ENCODE measurements at regions not wholly inside any gene's neighbourhood (a gene's known extent, or its start where the extent isn't known, plus 50 kb on each side); places are given as distances from the start of the nearest gene placed in this dataset.
A peak's percentile ranks its signal among the peaks of the same experiment; 100 is the strongest.

DNA sequence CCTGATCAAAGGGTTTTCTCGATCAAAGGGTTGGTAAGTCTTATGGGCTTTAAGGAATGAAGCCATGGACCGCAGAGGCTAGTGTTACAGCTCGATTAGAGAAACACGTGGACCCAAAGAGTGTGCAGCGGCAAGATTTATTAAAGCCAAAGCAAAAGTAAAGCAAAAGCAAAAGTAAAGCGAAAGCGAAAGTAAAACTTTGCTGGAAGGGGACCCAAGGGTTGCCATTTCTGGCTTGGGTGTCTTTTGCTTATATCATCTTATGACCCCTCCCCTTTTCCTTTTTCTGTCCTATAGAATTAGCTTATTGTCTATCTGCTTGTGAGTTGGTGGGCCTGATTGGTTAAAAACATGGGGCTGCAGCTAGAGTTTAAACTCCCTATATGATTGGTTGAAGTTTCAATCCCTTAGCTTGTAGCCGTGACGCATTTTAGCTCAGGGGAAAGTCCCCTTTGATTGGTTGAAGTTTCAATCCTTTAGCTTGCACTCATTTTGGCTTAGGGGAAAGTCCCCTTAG lies 957.0 kb downstream of the AMY1C start:
- DNase-seq (ENCODE audit: low read depth), result no peak

DNA sequence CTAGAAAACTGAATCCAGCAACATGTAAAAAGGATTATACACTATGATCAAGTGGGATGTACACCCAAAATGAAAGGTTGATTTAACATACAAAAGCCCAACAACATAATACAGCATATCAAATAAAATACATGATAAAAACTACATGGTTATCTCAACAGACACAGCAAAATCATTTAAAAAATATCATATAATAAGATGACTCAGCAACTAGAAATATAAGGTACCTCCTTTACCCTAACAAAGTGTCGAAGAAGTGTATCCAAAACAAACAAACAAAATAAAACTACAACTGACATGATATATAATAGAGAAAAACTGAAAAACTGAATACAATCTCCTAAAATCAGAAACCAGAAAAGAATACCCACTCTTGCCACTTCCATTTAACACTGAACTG lies 969.1 kb downstream of the AMY1C start:
- DNase-seq (ENCODE audit: low read depth), result no peak

DNA sequence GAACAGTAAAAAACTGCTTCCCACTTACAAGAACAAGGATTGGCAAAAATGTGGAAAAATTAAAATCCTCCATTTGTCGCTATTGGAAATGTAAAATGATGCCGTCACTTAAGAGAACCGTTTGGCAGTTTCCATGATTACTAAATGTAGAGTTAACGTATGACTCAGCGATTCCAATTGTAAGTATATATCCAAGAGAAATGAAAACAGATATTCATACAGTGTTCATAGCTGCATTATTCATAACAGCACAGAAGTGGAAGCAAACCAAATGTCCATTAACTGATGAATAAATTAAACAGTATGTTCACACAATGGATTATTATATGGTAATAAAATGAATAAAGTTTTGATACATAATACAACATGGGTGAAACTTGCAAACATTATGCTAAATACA lies 971.0 kb downstream of the AMY1C start:
- DNase-seq (ENCODE audit: low read depth), result no peak

DNA sequence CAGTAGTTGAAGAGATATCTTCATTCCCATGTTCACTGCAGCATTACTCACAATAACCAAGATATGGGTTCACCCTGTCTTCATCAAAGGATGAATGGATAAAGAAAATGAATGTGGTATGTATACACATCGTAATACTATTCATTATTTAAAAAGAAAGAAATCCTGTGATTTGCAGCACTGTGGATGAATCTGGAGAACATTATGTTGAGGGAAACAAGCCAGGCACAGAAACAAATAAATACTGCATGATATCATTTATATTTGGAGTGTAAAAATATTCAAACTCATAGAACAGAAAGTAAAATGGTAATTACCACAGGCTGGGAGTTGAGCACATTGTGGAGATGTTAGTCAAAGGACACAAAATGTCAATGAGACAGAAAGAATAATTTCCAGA lies 977.2 kb downstream of the AMY1C start:
- no peak for DNase-seq (ENCODE audit: low read depth)

DNA sequence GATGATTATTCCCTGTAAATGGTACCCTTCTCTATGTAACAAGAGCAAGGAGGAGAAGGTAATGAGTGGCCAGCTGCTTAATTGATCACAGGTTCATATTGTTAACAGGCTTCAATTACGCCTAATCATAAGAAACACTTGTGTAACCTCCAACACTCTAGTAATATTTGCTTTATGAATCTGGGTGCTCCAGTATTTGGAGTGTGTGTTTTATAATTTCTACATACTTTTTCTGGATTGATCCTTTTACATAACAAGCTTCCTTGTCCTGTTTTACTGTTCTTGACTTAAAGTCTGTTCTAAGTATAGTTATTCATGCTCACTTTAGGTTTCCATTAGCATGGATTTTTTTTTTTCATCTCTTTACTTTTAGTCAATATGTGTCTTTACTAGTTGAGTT lies 984.2 kb downstream of the AMY1C start:
- DNase-seq (ENCODE audit: low read depth), result no peak

DNA sequence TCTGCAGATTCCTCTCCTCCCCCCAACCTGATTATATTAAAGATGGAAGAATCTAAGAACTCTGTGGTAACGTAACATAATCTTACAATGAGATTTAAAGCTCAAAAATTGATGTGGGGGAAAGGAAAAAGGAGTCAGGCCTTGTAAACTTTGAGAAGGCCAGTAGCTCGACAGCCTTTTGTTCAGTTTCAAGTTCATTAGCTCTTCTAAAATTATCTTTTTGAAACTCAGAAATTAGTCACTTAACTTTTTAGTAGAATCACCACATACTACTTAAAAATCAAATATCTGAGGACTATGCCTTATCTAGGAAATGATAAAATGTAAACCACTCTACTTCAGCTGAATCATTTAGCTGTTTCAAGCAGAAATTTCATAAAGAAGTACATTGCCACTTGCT lies 996.2 kb downstream of the AMY1C start:
- no peak for DNase-seq (ENCODE audit: low read depth)

DNA sequence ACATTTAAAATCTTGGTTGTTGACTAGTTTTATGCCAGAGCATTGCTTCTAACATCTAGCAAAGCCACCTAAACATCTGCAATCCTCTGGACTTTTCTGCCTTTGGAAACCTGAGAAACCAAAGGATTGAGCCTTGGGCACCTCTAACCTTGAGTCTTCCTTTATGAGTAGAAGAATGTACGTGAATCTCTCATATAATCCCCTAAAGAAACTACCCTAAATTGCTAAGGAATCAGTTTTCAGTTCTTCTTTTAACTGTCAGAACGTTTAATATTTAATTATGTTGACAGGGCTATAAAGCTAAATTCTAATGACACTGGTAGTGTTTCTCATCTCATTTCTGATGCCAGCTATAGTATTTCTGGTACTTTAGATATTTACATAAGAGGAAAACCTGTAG lies 997.3 kb downstream of the AMY1C start:
- no peak for DNase-seq (ENCODE audit: low read depth)

DNA sequence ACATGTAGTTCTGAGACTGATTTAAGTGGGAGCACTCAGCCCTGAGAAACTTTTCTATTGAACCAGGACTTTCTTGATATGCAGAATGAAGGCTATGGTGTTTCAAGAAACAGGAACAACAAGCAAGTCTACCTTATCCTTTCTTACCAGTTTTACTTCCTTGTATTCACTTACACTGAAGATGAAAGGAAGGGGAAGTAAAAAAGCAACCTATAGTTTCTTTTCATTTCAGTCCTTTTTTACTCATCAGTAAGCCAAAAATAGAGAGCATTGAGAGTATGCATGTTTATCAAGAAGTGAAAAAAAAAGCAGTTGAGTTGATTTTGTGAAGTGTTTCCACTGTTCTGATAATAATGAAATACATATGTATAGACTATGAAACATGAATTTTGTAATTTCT lies 1010.3 kb downstream of the AMY1C start:
- DNase-seq (ENCODE audit: low read depth), result no peak

DNA sequence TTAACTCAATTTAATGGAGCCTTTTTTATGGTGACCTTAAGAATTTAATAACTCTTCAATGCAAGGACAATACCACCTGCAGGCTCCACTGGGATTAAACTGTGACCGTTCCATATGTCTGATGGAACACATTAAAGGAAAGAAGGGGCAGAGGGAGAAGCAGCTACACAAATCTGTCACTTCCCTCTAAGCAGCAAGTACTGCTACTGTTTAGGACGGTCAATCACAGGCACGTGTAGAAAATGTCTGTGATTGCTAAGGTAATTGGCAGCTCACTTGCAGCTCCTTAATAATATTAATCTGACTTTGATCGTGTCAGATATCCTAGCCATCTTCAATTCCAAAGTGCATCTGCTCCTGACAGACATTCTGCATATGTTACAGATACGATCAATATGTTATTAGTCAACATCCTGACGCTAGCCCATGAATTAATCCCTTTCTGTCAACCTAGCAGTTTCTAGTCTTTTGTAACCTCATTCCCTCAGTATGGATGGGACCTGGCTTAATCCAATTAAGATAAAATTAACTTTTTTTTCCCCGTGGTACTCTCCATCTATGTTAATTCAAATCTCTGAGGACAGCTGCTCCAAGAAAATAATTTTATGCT lies 1012.4 kb downstream of the AMY1C start:
- no peak for DNase-seq (ENCODE audit: low read depth)

DNA sequence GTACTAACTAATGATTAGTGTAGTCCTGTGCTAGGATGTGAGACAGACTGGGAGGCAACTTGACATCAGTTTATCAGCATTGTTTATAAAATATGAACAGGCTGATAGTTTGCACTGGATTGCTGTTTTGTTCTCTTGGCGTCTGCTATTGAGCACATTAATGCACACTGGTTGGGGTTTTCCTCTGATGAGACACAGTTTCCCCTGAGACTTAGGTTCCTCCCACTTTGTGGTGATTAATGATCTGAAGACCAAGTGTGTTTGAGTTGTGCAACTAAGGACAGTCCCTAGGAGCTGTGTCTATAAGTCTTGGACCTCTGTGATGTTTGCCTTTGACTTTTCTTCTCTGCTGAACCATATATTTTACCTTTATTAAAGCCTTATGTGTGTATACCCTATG lies 1015.4 kb downstream of the AMY1C start:
- DNase-seq (ENCODE audit: low read depth), result no peak

DNA sequence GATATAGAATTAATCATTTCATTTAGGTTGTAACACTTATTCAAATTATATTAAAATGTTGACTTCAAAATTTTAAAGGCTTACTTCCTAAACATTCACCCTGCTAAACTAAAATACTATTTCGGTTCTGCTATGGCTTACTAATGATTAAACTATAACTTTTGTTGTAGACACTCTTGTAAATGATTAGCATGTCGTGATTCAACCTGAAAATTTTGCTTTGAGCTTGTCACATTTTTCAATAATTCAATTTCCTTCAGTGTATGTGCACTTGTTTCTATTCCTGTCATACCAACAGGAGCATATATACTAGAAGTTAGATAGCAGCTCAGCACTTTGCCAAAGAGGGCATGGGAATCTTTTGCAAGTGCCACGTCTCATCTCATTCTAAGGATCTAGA lies 1018.8 kb downstream of the AMY1C start:
- DNase-seq (ENCODE audit: low read depth), result no peak

DNA sequence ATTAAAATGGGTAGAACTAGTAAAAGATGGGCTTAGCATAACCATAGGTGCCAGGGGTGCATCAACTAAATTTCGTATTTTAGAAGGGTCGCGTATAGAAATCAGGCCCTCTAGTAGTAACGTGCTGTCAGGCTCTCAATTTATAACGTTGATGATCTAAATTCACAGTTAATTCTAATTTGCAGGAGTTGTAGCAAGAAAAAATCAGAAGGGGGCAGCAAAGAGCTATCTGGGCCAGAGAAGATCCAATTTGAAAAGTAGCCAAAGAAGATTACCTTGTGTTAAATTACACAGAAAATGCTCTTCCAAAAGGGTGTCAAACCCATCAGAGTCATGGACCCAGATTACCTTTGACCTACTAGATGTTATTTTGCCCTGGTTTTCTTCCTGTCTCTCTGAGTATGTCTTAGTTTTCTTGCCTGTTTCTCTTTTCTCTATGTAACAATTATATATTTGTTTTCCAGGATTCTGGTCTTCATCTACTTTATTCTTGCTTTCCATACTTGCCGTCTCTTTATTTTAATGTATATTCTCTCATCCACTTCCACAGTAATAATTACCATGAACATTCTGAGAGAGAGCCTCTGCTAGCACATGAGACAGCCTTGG lies 1030.9 kb downstream of the AMY1C start:
- DNase-seq (ENCODE audit: low read depth), result peak; percentile 2

DNA sequence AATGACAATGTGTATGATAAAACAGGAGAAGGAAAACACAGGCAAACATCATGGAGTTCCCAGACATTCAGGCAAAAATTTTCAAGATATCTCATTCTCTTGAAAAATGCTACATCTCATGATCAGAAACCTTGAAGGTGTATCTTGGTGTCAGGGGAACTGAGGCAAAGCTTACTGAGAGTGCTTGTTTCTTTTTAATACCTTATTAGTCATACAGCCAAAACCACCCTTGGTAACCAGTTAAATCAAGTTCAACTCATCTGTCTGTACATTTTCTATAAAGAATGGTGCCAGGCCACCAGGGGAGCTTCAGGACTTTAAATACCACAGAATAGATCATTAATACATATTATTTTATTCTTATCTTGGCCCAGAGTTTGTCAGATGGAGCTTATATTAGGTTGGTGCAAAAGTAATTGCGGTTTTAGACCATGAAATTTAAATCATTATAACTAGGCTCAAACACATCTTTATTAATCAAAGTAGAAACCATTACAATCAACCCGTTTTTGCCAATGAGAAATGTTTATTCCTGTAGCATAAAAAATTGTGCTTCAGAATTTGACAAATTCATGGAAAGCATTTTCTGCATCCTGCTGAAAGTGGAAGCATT lies 1036.0 kb downstream of the AMY1C start:
- no peak for DNase-seq (ENCODE audit: low read depth)

DNA sequence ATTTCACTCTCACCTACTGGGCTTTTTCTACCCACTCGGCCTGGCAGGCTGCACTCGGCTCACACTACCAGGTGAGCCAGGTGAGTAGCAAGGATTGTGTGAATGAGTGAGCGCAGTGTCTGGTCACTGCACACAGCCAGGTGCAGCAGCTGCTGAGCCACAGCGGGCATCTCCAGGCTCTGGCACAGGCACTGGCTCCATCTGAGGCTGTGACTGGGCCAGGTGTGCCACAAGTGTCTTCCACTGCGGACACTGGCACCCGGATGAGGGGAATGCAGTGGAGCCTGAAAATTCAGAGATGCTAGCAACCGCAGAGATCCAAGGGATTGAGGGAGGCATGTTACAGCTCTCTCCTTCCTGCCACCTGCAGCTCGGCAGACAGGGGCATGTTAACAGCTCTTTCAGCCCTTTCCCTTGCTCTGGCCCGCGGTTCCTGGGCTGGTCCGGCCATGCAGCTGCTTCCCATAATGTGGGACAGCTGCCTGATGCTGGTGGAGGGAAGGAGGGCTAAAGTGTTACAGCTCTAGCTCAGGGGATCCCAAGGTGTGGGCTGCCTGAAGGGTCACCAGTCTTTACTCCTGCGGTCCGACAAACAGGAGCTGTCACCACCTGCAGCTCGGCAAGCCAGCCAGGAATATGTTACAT lies 1038.3 kb downstream of the AMY1C start:
- no peak for DNase-seq (ENCODE audit: low read depth)

DNA sequence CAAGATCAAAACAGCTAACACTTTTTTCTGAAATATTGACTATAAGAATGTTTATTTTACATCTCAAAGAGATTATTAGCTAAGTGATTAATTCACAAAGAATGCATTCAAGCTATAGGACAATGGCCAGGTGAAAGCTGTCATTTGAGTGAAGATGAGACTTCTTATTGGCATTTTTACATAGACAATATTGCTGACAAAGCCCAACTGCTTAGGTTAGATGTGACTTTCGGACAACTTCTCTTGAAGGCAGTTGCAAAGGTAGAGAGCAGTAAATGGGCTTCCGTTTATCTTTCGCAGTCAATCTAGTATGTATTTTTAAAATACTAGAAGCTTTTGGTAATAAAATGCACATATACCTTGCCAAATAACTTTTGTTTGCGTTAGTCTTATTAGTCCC lies 1041.3 kb downstream of the AMY1C start:
- DNase-seq (ENCODE audit: low read depth), result no peak

DNA sequence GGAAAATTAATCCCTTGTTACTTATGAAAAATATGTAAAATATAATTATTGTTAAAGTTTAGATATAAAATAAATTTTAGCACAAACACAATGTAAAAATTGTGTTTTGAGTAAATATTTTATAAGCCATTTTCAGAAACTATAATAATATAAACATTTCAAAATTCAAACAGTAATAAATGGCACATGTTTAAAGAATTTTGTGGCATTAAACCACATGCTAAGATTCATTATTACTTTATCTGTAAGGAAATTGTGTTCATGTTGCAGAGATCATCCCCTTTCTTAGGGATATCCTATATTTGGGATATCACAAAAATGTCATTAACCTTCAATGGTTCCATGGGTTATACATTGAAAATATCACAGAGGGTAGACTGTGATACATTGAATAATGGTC lies 1044.3 kb downstream of the AMY1C start:
- no peak for DNase-seq (ENCODE audit: low read depth)

DNA sequence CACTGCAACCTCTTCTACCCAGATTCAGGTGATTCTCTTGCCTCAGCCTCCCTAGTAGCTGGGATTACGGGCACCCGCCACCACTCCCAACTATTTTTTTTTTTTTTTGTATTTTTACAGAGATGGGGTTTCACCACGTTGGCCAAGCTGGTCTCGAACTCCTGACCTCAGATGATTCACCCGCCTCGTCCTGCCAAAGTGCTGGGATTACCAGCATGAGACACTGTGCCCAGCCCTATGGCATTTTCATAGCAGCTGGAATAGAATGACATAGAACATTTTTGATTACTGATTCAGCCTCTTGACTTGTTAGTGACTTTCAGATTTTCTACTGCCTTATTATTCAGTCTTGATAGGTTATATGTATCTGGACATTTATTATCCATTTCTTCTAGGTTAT lies 1046.2 kb downstream of the AMY1C start:
- no peak for DNase-seq (ENCODE audit: low read depth)

DNA sequence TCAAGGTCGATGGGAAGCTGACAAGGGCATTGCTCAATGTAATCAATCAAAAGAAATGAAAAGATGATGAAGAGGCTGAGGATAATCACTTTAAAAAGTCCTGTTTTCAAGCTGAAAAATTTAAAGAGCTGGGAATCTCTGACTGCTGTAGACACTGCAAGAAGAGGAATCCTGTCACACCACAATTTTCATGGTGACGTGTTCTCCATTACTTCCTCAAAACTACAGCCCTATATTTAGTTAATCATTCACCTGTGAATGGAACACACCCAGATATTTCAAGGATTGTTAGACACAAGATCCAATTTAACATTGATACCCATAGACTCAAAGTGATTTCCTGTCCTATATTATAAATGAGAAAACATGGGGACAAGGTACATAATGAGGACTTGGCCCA lies 1048.3 kb downstream of the AMY1C start:
- no peak for DNase-seq (ENCODE audit: low read depth)

DNA sequence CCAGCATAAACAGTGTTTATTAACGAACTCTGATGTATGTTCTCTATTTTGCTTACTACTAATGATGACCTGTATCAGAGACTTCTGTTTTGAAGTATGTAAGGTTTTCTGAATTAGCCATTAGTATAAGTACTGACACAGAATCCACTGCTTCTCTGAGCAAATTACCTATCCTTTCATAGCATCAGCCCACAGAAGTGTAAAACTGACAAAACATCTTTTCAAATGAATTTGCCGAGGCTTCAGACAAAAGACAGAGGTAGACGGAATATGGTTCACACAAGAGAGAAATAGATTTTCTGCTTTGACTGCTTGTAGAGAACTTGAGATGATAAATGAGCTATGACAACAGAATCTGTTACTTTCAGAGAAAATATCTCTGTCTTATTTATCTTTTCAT lies 1051.6 kb downstream of the AMY1C start:
- no peak for DNase-seq (ENCODE audit: low read depth)

DNA sequence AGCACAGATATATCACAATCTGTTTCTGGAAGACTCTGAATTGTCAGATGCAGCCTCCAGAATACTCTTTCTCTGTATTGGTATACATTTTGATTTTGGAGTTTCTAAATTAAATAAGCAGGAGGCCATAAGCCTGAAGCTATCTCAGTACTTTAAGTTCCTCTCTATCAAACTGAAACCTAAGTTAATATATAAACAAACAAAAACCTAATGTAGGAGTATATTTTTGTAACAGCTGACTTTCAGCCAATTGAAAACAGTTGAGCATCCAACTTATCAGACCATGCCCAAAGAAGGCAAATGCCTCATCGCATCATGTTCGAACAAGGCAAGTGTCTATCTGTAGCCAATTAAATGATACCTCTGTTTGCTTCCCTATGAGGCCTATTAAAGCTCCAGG lies 1054.4 kb downstream of the AMY1C start:
- DNase-seq (ENCODE audit: low read depth), result no peak

DNA sequence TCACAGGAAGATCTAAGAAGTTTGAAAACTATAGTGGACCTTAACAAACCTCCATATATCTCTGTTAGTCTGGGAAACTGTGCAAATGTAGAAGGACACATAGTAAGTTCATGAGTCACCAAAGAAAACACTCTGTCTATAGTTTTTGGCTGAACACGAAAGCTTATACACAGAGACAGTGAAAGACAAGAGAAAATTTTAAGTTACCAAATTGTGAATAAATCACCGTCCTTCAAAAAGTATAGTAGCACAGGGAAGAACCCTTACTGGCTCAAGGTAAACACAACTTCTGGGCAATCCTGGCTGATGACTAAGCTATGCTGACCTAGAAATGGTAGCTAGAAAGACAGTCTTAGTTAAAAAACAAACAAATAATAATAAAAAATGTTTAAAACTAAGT lies 1057.9 kb downstream of the AMY1C start:
- no peak for DNase-seq (ENCODE audit: low read depth)

DNA sequence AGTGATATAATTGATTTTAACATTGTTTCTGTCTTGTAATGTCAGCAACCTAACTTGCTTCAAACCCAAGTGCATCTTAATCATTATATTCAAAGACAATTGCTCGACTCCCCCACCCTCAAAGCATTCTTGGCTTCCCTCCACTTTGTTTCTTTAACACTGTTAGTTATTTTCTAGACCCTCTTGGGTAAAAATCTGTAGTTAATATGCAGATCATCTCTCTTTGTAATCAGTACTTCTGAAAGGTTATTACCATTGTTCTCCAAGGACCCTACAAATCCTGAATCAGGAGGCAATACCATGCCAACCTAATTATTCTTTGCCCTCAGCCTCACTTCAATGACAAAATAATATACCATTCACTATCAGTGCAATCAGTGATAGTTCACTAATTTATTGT lies 1075.7 kb downstream of the AMY1C start:
- no peak for DNase-seq (ENCODE audit: low read depth)

DNA sequence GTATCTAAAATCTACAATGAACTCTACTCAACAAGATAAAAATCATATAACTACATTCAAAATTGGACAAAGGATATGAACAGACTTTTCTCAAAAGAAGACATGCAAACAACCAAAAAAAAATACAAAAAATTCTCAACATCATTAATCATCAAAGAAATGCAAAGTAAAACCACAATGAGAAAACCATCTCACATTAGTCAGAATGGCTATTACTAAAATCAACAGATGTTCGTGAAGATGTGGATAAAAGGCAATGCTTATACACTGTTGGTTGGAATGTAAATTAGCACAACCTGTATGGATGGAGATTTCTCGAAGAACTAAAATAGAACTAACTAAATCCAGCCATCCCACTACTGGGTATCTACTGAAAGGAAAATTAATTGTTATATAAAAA lies 1080.8 kb downstream of the AMY1C start:
- DNase-seq (ENCODE audit: low read depth), result no peak
